ENCODE measurements at regions not wholly inside any gene's neighbourhood (a gene's known extent, or its start where the extent isn't known, plus 50 kb on each side); places are given as distances from the start of the nearest gene placed in this dataset.

GRCh38 chr6:168162366-168162765 lies 83.4 kb upstream of the FRMD1 start:
- no peak for DNase-seq
- H3K4me2 ChIP-seq (ENCODE audit: low read depth, low read length), result no peak overlapping the region
- no peaks in the 10 kb centered on the region for H3K79me2 ChIP-seq (ENCODE audit: low read length)
- H4K20me1 ChIP-seq (ENCODE audit: insufficient read depth, low read length), result no peaks in the 10 kb centered on the region
- H3K4me1 ChIP-seq (ENCODE audit: low read length), result no peaks in the 10 kb centered on the region
- no peaks in the 10 kb centered on the region for H3K36me3 ChIP-seq (replicated peaks; ENCODE audit: insufficient read depth, low read length)
- no peak overlapping the region for H3K9ac ChIP-seq (ENCODE audit: low read length)
- H3K27me3 ChIP-seq (replicated peaks; ENCODE audit: insufficient read depth, low read length), result no peaks in the 10 kb centered on the region
- no peak overlapping the region for H3K27ac ChIP-seq (ENCODE audit: low read length)
- H3K4me3 ChIP-seq (ENCODE audit: low read length), result no peak overlapping the region
- H3K9me3 ChIP-seq (replicated peaks; ENCODE audit: insufficient read depth, low read length), result no peaks in the 10 kb centered on the region
- no peaks in the 10 kb centered on the region for H3F3A ChIP-seq (ENCODE audit: insufficient read depth, low read length)
- TF ChIP-seq EZH2 (optimal IDR thresholded peaks at IDR 0.05; ENCODE audit: low read depth, low read length) (no peak), CTCF (IDR thresholded peaks at IDR 0.05; ENCODE audit: low read length) (no peak), EZH2phosphoT487 (IDR thresholded peaks at IDR 0.05; ENCODE audit: low read length) (no peak)
- H2AFZ ChIP-seq (ENCODE audit: low read length), result no peak overlapping the region
- no peaks in the 10 kb centered on the region for H3K9me2 ChIP-seq (replicated peaks; ENCODE audit: insufficient read depth, low read length)

- TF ChIP-seq EZH2phosphoT487 (IDR thresholded peaks at IDR 0.05; ENCODE audit: low read length) (no peak), EZH2 (optimal IDR thresholded peaks at IDR 0.05; ENCODE audit: low read depth, low read length) (no peak), CTCF (IDR thresholded peaks at IDR 0.05; ENCODE audit: low read length) (no peak)
- Histone ChIP-seq H3K27me3 (replicated peaks; ENCODE audit: insufficient read depth, low read length) (no peaks in the 10 kb centered on the region), H3K79me2 (ENCODE audit: low read length) (no peaks in the 10 kb centered on the region), H3K36me3 (replicated peaks; ENCODE audit: insufficient read depth, low read length) (no peaks in the 10 kb centered on the region), H3K4me1 (ENCODE audit: low read length) (no peaks in the 10 kb centered on the region), H3K9me2 (replicated peaks; ENCODE audit: insufficient read depth, low read length) (no peaks in the 10 kb centered on the region), H3K4me2 (ENCODE audit: low read depth, low read length) (no peak overlapping the region), H3K9me3 (replicated peaks; ENCODE audit: insufficient read depth, low read length) (no peaks in the 10 kb centered on the region), H2AFZ (ENCODE audit: low read length) (no peak overlapping the region), H3F3A (ENCODE audit: insufficient read depth, low read length) (no peaks in the 10 kb centered on the region), H3K27ac (ENCODE audit: low read length) (no peak overlapping the region), H3K4me3 (ENCODE audit: low read length) (no peak overlapping the region), H3K9ac (ENCODE audit: low read length) (no peak overlapping the region), H4K20me1 (ENCODE audit: insufficient read depth, low read length) (no peaks in the 10 kb centered on the region)
- no peak for DNase-seq
These were observed 82.3 kb upstream of the FRMD1 start for GRCh38 chr6:168161371-168161750.

GRCh38 chr6:168160506-168161370 lies 81.7 kb upstream of the FRMD1 start:
- Histone ChIP-seq H3K9me2 (replicated peaks; ENCODE audit: insufficient read depth, low read length) (no peaks in the 10 kb centered on the region), H2AFZ (ENCODE audit: low read length) (no peak overlapping the region), H3K27ac (ENCODE audit: low read length) (no peak overlapping the region), H3F3A (ENCODE audit: insufficient read depth, low read length) (no peaks in the 10 kb centered on the region), H3K4me1 (ENCODE audit: low read length) (no peaks in the 10 kb centered on the region), H3K4me2 (ENCODE audit: low read depth, low read length) (no peak overlapping the region), H4K20me1 (ENCODE audit: insufficient read depth, low read length) (no peaks in the 10 kb centered on the region), H3K4me3 (ENCODE audit: low read length) (no peak overlapping the region), H3K79me2 (ENCODE audit: low read length) (no peaks in the 10 kb centered on the region), H3K9ac (ENCODE audit: low read length) (no peak overlapping the region), H3K9me3 (replicated peaks; ENCODE audit: insufficient read depth, low read length) (no peaks in the 10 kb centered on the region), H3K36me3 (replicated peaks; ENCODE audit: insufficient read depth, low read length) (no peaks in the 10 kb centered on the region), H3K27me3 (replicated peaks; ENCODE audit: insufficient read depth, low read length) (no peaks in the 10 kb centered on the region)
- no peak for DNase-seq
- TF ChIP-seq EZH2 (optimal IDR thresholded peaks at IDR 0.05; ENCODE audit: low read depth, low read length) (no peak), EZH2phosphoT487 (IDR thresholded peaks at IDR 0.05; ENCODE audit: low read length) (no peak), CTCF (IDR thresholded peaks at IDR 0.05; ENCODE audit: low read length) (no peak)
